ENCODE measurements at regions not wholly inside any gene's neighbourhood (a gene's known extent, or its start where the extent isn't known, plus 50 kb on each side); places are given as distances from the start of the nearest gene placed in this dataset.

DNA sequence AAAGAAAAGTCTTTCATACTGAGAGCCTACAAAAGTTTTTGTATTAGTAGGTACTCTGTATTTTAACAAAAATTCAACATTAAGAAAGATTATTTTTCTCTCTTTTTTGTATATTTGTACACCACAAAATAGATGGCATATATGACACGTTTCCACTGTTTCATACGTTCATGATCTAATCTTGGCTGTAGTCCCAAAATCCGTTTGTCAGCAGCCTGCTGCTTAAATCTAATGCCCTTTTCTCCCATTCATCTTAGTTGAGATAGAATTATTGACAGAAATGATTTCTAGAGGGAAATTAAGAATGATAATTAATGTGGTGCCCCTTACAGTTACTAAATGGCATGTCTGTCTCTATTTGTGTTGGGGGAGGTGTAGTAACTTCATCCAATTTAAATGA lies 140.7 kb upstream of the NOVA1 start:
- no peak for TF ChIP-seq FOXM1 (IDR thresholded peaks at IDR 0.05; ENCODE audit: borderline replicate concordance)
- TF ChIP-seq BHLHE40 (IDR thresholded peaks at IDR 0.05; ENCODE audit: borderline replicate concordance): no peak
- no peak for TF ChIP-seq HDGF (IDR thresholded peaks at IDR 0.05; ENCODE audit: borderline replicate concordance)
- no peak for TF ChIP-seq FOXA1 (IDR thresholded peaks at IDR 0.05)
- no peak for TF ChIP-seq TARDBP (IDR thresholded peaks at IDR 0.05)
- TF ChIP-seq SP1 (IDR thresholded peaks at IDR 0.05): no peak
- TF ChIP-seq FOXK2 (IDR thresholded peaks at IDR 0.05): no peak
- no peak for TF ChIP-seq PKNOX1 (IDR thresholded peaks at IDR 0.05)
- no peak for TF ChIP-seq SUZ12 (IDR thresholded peaks at IDR 0.05)
- TF ChIP-seq LEF1 (IDR thresholded peaks at IDR 0.05; ENCODE audit: borderline replicate concordance): no peak
- no peak for TF ChIP-seq NFRKB (IDR thresholded peaks at IDR 0.05)
- TF ChIP-seq ELF4 (IDR thresholded peaks at IDR 0.05): no peak

Data from HEK293T (cell line).